ENCODE measurements at regions not wholly inside any gene's neighbourhood (a gene's known extent, or its start where the extent isn't known, plus 50 kb on each side); places are given as distances from the start of the nearest gene placed in this dataset.

GRCh38 chr12:67813456-67813904 is 164.9 kb downstream of the DYRK2 start:
- TF ChIP-seq CTCF (IDR thresholded peaks at IDR 0.05; ENCODE audit: insufficient read depth, low read length, missing control alignments), result no peak
- ChIA-PET POLR2A (no interaction called here), CTCF (no interaction called here)
- no peak for DNase-seq (ENCODE audit: low read depth, low spot score)
- no peak overlapping the region for H3K4me3 ChIP-seq (ENCODE audit: low read depth, low read length)

- CTCF ChIA-PET, result no interaction called here
- no peak for TF ChIP-seq CTCF (IDR thresholded peaks at IDR 0.05; ENCODE audit: insufficient read depth, low read length, missing control alignments)
- POLR2A ChIA-PET, result no interaction called here
Measured at GRCh38 chr12:67816269-67816668, 167.7 kb downstream of the DYRK2 start.

GRCh38 chr12:67818459-67818903 is 169.9 kb downstream of the DYRK2 start:
- no peak for TF ChIP-seq CTCF (IDR thresholded peaks at IDR 0.05; ENCODE audit: insufficient read depth, low read length, missing control alignments)
- CTCF ChIA-PET, result no interaction called here
- POLR2A ChIA-PET, result no interaction called here
- H3K4me3 ChIP-seq (ENCODE audit: low read depth, low read length), result no peak overlapping the region
- no peak for DNase-seq (ENCODE audit: low read depth, low spot score)

More at GRCh38 chr12:67816269-67816668, 167.7 kb downstream of the DYRK2 start:
- H3K4me3 ChIP-seq (ENCODE audit: low read depth, low read length), result no peak overlapping the region
- no peak for DNase-seq (ENCODE audit: low read depth, low spot score)

GRCh38 chr12:67819902-67820301 is 169.3 kb upstream of the IFNG-AS1 start:
- DNase-seq (ENCODE audit: low read depth, low spot score), result no peak
- no peak for TF ChIP-seq CTCF (IDR thresholded peaks at IDR 0.05; ENCODE audit: insufficient read depth, low read length, missing control alignments)
- ChIA-PET CTCF (no interaction called here), POLR2A (no interaction called here)
- no peak overlapping the region for H3K4me3 ChIP-seq (ENCODE audit: low read depth, low read length)

GRCh38 chr12:67820694-67821093 is 168.6 kb upstream of the IFNG-AS1 start:
- H3K4me3 ChIP-seq (ENCODE audit: low read depth, low read length), result no peak overlapping the region
- no peak for DNase-seq (ENCODE audit: low read depth, low spot score)
- no peak for TF ChIP-seq CTCF (IDR thresholded peaks at IDR 0.05; ENCODE audit: insufficient read depth, low read length, missing control alignments)
- CTCF ChIA-PET, result no interaction called here
- POLR2A ChIA-PET, result no interaction called here

- POLR2A ChIA-PET, result no interaction called here
- CTCF ChIA-PET, result no interaction called here
- no peak overlapping the region for H3K4me3 ChIP-seq (ENCODE audit: low read depth, low read length)
- DNase-seq (ENCODE audit: low read depth, low spot score), result no peak
- TF ChIP-seq CTCF (IDR thresholded peaks at IDR 0.05; ENCODE audit: insufficient read depth, low read length, missing control alignments), result no peak
Measured at GRCh38 chr12:67822826-67823225, 166.4 kb upstream of the IFNG-AS1 start.

Data from AG04449 (cell line).